ENCODE measurements at regions not wholly inside any gene's neighbourhood (a gene's known extent, or its start where the extent isn't known, plus 50 kb on each side); places are given as distances from the start of the nearest gene placed in this dataset.

DNA sequence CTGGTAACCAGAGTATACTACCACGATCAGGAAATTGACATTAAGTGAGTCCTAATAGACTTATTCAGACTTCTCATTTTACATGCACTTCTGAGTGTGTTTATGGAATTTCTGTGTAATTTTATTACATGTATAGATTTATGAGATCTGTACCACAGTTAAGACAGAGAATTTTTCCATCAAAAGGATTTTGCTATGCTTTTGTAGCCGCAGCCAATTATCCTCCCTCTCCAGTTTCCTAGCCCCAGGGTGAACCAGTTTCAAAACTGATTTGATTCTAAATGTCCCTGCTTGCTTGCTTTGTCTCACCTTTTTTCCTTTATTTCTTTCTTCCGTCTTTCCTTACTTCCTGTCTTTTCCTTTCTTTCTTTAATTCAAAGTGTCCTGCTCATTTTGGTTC, 661.2 kb upstream of the BCHE start:
- TF ChIP-seq TAF1 (IDR thresholded peaks at IDR 0.05; ENCODE audit: low read depth, low read length) (no peak), POLR2A (IDR thresholded peaks at IDR 0.05; ENCODE audit: low read depth, low read length) (no peak), POLR2AphosphoS5 (IDR thresholded peaks at IDR 0.05; ENCODE audit: low read depth, low read length) (no peak), SPI1 (IDR thresholded peaks at IDR 0.05; ENCODE audit: low read depth, low read length) (no peak)
